SW 1271 (cell line): ENCODE measurements at regions not wholly inside any gene's neighbourhood (a gene's known extent, or its start where the extent isn't known, plus 50 kb on each side); places are given as distances from the start of the nearest gene placed in this dataset.
"Not testable (repeated sequence)": the region's sequence is repeated elsewhere in the genome, so short reads cannot be mapped to it uniquely, and the experiment has no call there.

Source experiments
- DNase-seq, 2 experiments: peaks; one replicate each; lab custom pipeline; 2025; lab: John Stamatoyannopoulos, UW

DNA sequence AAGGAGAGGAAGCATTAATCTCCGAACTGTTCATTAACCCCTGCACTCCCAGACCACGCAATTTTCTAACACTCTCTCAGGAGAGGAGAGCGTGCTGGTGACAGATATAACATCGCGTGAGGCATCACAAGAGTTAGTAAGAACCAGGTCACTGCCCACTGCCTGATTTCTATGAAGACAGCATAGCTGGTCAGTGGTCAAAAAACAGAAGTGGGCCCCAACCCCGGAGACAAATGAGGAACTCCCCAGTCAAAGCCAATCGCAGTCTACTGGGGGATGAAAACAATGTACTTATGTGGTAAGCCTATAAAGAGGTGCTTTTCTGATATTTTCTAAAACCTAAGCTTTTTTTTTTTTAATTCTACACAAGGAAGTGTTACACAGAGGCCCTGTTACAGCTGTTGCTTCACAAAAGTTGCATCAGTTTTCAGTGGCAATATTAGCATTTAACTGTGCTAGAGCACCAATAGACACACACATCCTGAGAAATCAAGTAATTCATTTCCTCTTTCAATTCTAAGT is 231.8 kb upstream of the IRF2BP2 start:
- DNase-seq, result no peak

DNA sequence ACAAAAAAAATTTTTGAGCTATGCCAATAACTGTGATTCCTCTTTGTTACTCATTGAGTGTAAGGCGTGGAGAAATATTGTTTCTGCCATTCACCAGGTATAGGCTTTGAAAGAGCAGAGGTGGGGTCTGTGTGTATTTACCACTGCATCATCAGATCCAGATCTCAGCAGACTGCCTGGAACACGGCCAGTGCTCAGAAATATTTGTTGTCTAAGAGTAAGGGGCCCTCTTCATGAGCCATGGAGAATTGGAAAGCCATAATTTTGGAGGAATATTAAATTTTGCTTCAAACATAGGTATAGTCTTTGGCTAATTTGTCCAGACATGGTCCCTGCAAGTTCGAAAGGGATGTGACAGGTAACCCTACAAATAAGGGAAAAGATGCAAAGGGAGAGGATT is 231.3 kb upstream of the IRF2BP2 start:
- DNase-seq, result no peak

DNA sequence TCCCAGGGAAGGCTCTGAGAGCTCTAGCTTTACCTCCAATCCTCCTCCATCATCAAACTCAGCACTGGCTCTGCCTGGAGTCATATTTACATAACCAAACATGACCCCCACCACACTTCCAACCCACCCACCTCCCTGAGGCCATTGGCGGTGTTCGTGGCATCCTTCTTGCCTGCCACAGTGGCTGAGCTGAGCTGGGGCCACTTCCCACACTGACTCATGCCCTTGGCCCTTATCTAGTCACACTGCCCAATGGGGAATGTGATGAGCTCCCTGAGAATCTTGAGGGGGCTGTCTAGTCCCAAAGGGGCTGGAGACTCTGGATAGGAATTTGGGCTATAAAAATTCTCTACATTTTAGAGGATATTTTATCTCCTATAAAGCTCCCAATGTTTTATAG is 230.9 kb upstream of the IRF2BP2 start:
- DNase-seq, result no peak

DNA sequence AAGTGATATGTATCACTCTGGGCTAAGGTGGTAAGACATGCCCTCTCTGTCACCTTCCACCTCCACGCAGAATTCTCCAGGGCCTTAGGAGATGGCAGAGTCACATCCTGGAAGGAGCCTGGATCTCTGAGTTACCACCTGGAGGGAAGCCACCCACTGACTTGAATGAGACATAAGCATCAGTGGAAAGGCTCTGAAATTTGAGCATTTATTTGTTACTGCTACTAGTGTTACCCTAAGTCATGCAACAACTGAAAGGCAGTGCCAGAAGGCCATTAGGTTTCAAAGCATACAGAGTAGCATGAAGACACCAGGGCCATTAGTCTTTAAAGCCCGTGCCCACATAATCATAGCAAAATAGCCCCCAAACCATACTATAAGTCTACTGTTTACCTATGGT is 230.3 kb upstream of the IRF2BP2 start:
- no peak for DNase-seq

DNA sequence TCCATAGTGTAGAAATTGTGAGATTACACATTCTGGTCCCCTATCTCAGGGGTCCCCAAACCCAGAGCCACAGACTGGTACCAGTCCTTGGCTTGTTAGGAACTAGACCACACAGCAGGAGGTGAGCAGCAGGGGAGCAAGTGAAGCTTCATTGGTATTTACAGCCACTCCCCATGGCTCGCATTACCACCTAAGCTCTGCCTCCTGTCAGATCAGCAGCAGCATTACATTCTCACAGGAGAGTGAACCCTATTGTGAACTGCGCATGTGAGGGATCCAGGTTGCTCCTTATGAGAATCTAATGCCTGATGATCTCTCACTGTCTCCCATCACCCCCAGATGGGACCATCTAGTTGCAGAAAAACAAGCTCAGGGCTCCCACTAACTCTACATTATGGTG is 229.7 kb upstream of the IRF2BP2 start:
- no peak for DNase-seq

DNA sequence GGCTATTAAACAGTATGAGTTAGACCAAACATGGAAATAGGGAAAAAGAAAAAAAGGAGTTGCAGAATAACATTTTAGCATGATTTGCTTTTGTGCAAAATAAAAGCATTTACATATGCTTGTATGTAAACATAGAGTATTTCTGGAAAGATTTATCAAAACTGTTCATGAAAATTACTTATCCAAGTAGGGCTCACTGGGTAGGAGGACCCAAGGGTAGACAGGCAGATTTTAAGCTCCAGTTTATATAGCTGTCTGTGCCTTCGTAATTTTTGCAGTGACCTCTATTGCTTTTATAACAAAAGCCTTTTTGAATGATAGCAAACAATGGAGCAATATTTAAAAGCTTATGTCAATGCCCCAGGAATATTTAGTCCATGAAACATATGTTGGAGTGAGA is 228.8 kb upstream of the IRF2BP2 start:
- no peak for DNase-seq

DNA sequence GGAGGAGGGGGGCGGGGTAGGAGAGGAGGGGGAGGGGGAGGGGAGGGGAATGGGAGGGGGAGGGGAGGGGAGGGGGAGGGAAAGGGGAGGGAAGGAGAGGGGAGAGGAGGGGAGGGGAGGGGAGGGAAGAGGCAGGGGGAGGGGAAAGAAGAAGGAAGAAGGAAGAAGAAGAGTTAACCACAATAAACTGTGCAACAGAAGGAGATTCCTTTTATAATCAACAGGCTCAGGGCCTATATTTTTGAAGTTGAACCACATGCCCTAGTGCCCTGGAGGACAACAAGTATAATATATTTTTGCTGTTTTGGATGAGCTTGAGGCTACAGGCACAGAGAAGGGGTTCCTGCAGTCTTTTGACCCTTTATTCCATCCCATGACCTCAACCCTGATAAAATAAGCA is 228.2 kb upstream of the IRF2BP2 start:
- DNase-seq, result no peak

DNA sequence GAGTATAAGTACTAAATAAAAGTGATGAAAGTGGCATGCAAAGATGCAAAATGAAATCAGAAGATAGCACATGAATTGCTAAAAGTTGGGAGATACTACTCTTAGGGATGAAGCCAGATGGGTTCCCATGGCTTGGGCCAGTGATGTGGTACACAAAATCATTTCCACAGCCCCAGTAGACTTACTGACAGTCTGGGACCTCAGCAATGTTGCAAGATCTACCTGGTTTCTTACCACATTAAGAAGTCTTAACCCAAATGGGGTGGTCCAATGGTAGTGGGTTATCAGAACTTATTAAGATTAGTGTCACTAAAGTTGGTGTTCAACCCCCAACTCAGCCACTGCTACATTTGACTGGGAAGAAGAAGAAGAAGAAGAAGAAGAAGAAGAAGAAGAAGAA is 227.7 kb upstream of the IRF2BP2 start:
- no peak for DNase-seq

DNA sequence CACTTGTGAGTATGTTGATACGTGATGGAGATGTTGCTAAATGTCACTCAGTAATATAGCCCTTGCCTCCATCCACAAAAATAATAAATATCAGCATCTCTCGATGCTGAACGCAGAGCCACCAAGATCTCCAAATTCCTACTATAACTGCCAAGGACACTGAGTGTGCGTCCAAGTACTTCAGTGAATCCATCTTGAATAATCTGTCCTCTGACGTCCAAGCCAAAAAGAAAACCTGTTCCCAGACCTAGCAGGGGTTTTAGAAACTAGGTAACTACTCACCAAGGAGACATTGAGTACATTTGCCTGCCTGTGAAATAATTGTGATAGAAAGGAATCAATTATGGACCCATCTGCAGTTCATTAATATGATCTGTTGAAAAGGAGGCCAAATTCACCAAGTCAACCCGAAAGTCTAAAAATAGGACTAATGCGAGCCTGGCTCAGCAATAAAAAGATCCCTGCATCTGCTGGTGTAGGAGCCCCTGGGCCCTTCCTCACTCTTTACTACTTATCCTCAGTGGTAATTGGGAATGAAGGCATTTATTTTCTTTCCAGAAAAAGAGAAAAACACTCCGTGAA is 226.9 kb upstream of the IRF2BP2 start:
- DNase-seq, result no peak

DNA sequence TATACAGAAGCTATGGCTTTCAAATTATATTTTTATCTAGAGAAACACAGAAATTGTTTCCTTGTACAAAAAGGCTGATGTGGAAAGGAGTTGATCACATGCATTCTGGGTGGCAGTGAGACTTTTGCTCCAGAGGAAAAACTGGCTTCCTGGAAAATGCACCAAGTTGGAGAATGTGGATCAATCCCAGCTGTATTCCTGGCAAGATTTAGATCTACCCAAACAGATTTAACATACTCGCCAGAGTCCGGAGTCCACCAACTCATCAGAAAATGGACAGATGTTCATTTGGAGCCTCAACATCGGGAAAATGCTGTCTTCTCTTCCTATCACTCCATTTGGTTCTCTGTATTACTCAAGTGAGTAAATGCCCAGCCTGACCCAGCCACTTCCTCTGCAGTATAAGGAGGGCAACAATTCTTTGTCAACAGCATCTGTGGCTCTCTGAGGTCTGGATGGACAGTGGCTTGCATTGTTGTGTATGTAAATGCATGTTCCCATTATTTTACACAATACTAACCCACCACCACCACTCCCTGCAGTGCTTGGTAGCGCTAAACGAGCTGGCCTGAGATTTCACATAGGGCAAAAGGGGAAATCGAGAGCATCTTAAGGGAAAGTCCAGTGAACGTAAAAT is 226.2 kb upstream of the IRF2BP2 start:
- no peak for DNase-seq

DNA sequence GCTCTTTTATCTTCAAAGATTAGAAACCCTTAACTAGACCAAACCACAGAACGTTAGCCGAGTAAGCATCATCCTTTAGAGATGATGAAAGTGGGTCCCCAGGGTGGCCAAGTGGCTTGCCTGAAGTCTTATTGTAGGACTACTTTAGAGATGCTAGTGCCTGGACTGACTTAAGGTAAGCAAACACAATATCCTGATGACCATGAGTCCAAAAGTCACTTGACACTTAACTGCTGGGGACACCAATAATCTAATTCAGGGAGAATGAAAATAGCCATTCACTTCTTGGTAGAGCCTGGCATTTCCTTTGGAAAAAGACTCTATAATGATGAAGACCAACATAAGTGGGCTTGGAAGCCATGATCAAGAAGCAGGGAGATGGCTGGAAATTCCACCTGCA is 225.3 kb upstream of the IRF2BP2 start:
- DNase-seq, result no peak

DNA sequence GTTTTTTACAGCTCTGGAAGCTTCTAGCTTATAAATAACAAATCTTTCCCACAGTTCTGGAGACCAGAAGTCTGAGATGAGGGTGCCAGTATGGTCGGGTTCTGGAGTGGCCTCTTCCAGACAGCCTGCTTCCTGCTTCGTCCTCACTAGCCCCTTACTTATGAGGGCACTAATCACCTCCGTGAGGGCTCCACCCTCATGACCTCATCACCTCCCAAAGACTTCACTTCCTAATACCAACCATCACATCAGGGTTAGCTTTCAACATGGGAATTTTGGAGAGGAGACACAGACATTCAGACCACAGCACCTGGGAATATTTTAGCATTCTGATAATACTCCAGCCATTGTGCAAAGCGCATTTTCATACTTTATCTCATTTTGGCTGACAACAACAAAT is 223.7 kb upstream of the IRF2BP2 start:
- DNase-seq, result no peak

DNA sequence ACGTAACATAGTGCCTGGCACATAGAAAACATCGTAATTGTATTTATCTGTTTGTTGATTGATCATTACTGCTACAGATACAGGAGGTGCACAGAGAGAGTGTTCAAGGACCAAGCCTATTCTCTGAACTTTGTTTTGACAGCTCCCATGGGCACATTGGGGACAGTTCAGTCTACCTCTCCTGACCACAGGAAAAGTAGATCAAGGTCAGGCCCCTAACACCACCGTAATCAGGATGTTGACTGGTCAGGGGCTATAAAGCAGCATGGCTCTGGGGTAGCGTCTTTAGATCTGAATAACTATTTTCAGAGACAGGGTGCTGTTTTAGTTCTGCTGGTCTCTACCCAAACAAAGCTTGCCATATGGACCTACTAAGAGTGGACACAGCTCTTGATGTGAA is 223.1 kb upstream of the IRF2BP2 start:
- no peak for DNase-seq

DNA sequence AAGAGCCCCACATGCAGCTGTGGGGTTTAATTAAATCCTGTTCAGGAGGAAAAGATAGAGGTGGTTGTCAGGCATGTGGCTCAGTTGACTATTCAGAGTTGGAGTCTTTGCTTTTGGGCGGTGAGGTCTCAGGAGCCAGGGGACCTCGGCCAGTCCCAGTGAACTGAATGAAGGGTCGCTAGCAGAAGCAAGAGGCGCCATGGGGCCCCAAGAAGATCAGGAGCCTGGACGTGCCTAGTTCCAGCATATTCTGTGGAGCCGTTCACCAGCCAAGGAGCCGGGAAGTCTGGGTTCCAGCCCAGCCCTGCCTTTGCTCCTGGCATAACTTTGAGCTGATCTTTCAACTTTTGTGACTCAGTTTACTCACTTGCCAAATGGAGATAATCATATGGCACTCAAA is 217.7 kb upstream of the IRF2BP2 start:
- DNase-seq, result no peak

DNA sequence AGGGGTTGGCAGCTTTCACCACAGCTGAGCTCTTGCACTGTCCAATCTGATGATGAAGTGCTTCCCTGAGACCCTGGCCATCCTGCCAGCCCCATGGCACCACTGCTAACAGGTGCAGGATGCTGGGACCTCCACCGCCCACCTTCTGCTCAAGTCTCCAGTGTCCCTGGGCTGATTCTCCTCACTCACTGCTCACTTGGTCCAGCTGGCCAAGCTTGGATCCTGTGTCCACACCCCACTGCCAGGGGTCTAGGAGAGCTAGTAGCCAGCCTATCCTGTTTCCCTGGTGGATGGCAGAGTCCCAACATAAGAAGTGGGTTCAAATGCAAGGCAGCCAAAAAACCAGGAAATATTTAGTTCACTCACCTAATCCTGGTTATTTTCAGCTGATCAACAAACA is 217.2 kb upstream of the IRF2BP2 start:
- DNase-seq, result no peak

DNA sequence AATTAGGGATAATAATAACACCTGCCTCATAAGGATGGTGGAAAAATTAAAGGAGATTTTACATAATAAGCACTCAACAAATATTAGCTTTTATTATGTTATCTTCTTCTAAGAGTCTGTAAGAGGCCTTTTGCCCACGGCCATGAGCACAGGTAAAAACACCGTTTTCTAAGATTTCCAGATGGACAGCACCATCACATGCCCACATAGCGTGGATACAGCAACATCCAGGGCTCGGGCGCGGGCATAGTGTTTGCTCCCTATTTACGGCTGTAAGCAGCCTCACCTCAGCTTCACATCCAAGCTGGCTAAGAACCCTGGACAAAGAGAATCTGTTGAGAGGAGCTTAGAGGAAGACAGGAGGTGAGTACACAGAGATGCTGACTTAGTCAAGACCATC is 216.4 kb upstream of the IRF2BP2 start:
- no peak for DNase-seq

DNA sequence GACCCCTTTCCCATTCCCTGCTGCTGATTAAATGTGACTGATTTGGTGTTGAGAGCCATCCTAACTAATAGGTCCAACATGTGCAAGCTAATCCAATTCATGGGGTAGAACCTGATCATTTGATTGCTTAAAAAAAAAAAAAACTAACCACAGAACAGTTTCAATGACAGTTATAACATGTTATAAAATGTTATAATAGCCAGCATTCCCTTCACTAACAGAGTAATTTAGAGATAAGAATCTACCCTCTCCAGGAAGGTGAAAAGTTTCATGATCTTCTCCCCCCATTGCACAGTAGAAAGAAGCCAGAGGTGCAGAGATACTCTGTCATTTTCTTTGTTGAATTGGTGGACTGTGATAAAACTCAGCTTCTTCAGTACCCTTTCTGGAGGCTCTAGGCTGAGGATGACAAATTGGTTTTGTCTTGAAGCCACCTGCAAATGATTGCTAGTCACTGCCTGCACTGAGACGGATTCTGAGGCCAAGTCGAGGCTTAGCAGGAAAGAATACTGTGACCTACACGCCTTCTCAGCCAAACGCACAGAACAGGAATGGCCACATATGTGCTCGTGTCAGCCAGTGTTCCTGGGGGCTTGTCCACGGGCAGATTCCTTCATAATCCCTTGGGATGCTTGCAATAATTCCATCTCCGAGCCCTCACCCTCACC is 215.7 kb upstream of the IRF2BP2 start:
- no peak for DNase-seq

DNA sequence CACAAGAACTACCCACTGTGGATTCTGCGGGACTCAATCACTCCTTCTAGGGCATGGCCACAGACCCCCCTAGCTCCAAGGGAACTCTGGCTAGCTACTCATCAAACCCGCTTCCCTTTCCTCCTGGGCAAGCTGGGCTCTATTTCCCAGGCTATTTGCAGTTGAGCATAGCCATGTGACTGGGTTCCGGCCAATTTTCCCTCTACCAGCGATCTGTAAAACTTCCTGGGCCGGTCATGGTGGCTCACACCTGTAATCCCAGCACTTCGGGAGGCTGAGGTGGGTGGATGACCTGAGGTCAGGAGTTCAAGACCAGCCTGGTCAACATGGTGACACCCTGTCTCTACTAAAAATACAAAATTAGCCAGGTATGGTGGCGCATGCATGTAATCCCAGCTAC is 214.9 kb upstream of the IRF2BP2 start:
- DNase-seq, result not testable (repeated sequence)

DNA sequence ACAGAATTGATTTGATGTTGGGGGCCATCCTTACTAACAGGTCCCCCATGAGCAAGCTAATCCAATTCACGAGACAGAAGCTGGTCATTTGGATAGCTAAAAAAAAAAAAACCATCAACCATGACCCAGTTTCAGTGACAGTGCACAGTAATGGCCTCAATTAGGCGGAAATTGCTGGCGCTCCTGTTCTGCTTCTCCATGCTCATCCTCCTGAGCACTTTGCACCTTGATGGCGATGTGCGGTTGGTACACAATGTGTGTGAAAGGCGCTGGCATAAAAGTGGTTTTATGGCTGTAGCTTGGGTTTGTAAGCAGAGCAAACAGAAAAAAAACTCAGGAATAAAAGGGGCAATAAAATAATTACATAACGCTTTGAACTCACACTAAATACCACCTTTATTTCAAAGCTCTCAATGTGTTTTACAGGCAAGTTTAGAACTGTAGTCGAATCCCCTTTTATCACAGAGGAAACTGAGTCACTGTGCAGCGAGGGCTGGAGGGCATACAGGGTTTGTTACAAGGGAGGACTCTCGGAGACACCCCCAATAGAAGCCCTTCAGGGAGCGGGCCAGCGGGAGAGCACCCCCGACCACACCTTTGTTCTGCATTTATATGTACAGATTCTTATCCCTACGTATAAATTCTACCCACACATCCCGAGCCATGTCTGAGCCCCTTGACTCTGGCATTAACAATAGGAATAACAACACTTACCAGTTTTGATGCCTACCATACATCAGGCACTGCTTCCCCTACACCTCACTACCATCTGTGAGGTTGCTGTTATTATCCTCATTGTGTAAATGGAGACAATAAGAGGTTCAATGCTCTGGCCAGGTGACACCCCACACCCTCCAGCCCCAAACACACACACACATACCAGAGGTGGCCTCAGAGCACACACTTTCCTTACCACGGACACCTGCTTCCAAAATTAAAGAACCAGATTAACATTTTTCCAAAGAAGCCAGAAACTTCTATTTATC is 213.5 kb upstream of the IRF2BP2 start:
- DNase-seq, result no peak

DNA sequence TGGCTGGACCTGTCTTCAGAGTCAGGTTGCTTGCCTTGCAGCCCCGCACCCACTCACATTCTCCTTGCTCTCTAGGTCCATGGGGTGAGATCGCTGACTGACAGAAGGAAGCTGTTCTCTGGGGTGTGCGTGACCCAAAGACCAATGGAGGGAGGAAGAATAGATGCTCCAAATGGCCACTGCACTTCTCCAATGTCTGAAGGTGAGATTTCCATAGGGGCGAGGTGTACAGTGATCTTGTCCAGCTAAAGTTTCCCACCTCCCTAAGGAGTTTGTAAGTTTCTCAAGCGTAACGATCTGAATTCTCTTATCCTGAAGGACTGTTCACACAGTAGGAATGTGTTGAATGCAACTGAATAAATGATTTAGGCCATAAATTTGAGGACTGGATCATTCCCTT is 211.9 kb upstream of the IRF2BP2 start:
- DNase-seq, result no peak

DNA sequence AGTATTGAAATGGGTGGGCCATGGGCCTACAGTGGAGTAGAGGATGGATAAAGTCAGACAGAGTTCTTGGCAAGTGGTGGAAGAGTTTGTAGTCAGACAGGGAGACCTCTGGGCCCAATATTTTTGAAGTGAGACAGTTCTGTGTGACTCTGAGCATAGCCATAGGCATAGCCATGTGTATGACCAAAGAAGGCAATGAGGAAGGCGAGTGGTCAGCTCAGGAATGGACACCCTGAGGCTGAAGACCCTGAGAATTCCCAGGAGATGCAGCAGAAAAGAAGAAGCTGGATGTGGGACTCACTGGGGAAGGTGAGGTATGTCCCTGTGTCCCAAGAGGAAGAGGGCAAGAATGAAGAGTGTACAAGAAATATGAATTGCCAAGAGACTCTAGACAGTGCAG is 210.6 kb upstream of the IRF2BP2 start:
- DNase-seq, result no peak

DNA sequence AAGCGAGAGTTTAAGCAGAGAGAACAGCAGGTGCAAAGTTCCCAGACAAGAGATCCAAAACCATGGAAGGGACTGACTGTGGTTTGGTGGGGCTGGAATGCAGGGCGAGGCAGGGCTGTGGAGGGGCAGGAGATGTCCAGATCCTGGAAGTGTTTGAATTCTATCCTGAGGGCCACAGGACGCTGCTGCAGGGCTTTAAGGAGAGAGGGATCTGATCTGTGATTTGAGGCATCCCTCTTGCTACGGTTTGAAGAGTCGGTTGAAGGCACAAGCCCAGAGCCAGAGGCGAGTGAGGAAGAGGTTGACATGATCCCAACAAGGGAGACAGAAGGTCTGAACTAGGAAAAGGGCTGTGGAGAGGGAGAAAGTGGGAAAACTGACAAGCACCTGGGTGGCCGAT is 209.9 kb upstream of the IRF2BP2 start:
- DNase-seq, result not testable (repeated sequence)

DNA sequence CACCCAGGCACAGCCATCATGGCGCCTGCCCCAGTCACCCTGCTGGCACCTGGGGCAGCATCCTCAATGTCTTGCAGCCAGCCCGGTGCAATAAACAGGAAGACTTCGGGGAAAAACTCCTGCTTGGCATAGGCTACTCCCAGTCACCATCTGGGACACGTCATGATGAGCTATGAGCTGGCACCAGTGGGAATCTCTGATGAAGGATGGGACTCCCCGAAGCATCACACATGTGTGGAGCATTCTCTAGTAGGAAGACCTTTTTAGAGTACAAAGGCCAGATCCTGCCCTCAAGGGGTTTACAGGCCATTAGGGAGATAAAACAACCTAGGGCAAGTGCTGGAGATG is 208.0 kb upstream of the IRF2BP2 start:
- DNase-seq, result not testable (repeated sequence)
